Mammary epithelial cell (primary cell): ENCODE measurements at regions not wholly inside any gene's neighbourhood (a gene's known extent, or its start where the extent isn't known, plus 50 kb on each side); places are given as distances from the start of the nearest gene placed in this dataset.

ENCODE experiments used
- EZH2 ChIP-seq: IDR thresholded peaks from 2 replicates; pipeline ENCODE4 v1.6.1; 2012; ENCODE audit warnings: low read length, inconsistent platforms, borderline replicate concordance
- TF ChIP-seq, protein P1 (sequence below), 2 donors: IDR thresholded peaks in 1 of 2; conservative IDR thresholded peaks in 1 of 2; 2 replicates each; pipeline ENCODE4 v1.5.1; 2011 to 2012; ENCODE audit warnings: inconsistent platforms in 2 of 2, low read length in 2 of 2, mild to moderate bottlenecking in 2 of 2, control low read depth in 1 of 2, low read depth in 1 of 2; ENCODE audit not compliant: insufficient read depth in 1 of 2; ENCODE audit errors: extremely low read depth in 1 of 2

DNA sequence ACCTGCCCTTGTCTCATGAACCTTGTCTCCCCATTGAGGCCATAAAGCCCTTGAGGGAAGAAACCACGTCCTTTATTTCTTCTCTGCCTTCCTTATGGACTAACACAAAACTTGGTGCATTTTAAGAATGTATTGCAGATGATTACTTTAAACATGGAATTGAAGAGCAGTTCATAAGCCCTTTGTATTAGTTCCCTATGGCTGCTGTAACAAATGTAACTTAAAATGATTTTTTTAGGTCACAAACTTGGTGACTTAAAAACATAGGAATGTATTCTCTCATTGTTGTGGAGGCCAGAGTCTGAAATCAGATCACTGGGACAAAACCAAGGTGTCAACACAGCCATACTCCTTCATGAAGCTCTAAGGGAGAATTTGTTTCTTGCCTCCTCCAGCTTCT, 185.5 kb downstream of the PHLDA1 start:
- TF ChIP-seq, protein P1, sequence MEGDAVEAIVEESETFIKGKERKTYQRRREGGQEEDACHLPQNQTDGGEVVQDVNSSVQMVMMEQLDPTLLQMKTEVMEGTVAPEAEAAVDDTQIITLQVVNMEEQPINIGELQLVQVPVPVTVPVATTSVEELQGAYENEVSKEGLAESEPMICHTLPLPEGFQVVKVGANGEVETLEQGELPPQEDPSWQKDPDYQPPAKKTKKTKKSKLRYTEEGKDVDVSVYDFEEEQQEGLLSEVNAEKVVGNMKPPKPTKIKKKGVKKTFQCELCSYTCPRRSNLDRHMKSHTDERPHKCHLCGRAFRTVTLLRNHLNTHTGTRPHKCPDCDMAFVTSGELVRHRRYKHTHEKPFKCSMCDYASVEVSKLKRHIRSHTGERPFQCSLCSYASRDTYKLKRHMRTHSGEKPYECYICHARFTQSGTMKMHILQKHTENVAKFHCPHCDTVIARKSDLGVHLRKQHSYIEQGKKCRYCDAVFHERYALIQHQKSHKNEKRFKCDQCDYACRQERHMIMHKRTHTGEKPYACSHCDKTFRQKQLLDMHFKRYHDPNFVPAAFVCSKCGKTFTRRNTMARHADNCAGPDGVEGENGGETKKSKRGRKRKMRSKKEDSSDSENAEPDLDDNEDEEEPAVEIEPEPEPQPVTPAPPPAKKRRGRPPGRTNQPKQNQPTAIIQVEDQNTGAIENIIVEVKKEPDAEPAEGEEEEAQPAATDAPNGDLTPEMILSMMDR (conservative IDR thresholded peaks at IDR 0.05 in 1 of 2, IDR thresholded peaks at IDR 0.05 in 1 of 2; ENCODE audit: extremely low read depth in 1 of 2, insufficient read depth in 1 of 2, low read depth in 1 of 2, low read length in 2 of 2) = no peak
- TF ChIP-seq EZH2 = no peak
